HUES48 (cell line): ENCODE measurements at regions not wholly inside any gene's neighbourhood (a gene's known extent, or its start where the extent isn't known, plus 50 kb on each side); places are given as distances from the start of the nearest gene placed in this dataset.

Source experiments
- H3K27ac ChIP-seq: one replicate; pipeline ENCODE4 v1.7.0; 2013; ENCODE audit warnings: low read depth, low read length, inconsistent platforms
- H3K27me3 ChIP-seq: 2 replicates; pipeline ENCODE4 v1.6.1; 2013; ENCODE audit warnings: mild to moderate bottlenecking, low read length; ENCODE audit not compliant: control insufficient read depth, insufficient read depth
- H3K36me3 ChIP-seq: 2 replicates; pipeline ENCODE4 v1.6.1; 2013; ENCODE audit warnings: low read length; ENCODE audit not compliant: control insufficient read depth, insufficient read depth
- H3K4me1 ChIP-seq: 2 replicates; pipeline ENCODE4 v1.6.1; 2013; ENCODE audit warnings: mild to moderate bottlenecking, low read length; ENCODE audit not compliant: control insufficient read depth, insufficient read depth
- H3K4me3 ChIP-seq: 2 replicates; pipeline ENCODE4 v1.5.1; 2013; ENCODE audit warnings: mild to moderate bottlenecking, low read depth, low read length
- H3K9ac ChIP-seq: 2 replicates; pipeline ENCODE4 v1.6.1; 2013; ENCODE audit warnings: mild to moderate bottlenecking, low read depth, low read length, moderate library complexity
- H3K9me3 ChIP-seq: 2 replicates; pipeline ENCODE4 v1.6.1; 2013; ENCODE audit warnings: low read length; ENCODE audit not compliant: control insufficient read depth, insufficient read depth

- Histone ChIP-seq H3K27me3 (no peaks in the 10 kb centered on the region), H3K9ac (no peak overlapping the region), H3K36me3 (no peaks in the 10 kb centered on the region), H3K4me1 (no peaks in the 10 kb centered on the region), H3K27ac (no peak overlapping the region), H3K4me3 (no peak overlapping the region), H3K9me3 (no peaks in the 10 kb centered on the region)
Measured at GRCh38 chr1:221204055-221204833, 325.0 kb downstream of the HLX start.

DNA sequence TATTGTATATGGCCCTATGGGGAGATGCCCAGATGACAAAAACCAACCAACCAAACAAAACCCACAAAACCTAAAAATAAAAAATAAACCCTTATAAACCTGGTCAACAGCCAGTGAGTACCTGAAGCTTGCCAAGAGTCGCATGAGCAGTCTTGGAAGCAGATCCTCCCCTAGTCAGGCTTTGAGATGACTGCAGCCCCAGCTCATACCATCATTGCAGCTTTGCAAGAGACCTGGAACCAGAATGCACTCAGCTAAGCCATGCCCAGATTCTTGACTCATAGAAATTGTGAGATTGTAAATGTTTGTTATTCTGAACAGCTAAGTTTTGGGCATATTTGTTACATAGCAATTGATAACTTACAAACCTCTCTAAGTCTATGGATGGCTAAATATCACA, 326.8 kb downstream of the HLX start:
- no peak overlapping the region for H3K9ac ChIP-seq
- no peaks in the 10 kb centered on the region for H3K27me3 ChIP-seq
- H3K4me3 ChIP-seq, result no peak overlapping the region
- H3K36me3 ChIP-seq, result no peaks in the 10 kb centered on the region
- H3K4me1 ChIP-seq, result no peaks in the 10 kb centered on the region
- H3K27ac ChIP-seq, result no peak overlapping the region
- no peaks in the 10 kb centered on the region for H3K9me3 ChIP-seq

- Histone ChIP-seq H3K9ac (no peak overlapping the region), H3K27ac (no peak overlapping the region), H3K36me3 (no peaks in the 10 kb centered on the region), H3K9me3 (no peaks in the 10 kb centered on the region), H3K27me3 (no peaks in the 10 kb centered on the region), H3K4me3 (no peak overlapping the region), H3K4me1 (no peaks in the 10 kb centered on the region)
Measured at GRCh38 chr1:221212926-221213325, 333.7 kb downstream of the HLX start.

GRCh38 chr1:221217029-221217428, 337.8 kb downstream of the HLX start:
- no peaks in the 10 kb centered on the region for H3K27me3 ChIP-seq
- H3K27ac ChIP-seq, result no peak overlapping the region
- H3K4me1 ChIP-seq, result no peaks in the 10 kb centered on the region

GRCh38 chr1:221223281-221223680, 344.0 kb downstream of the HLX start:
- Histone ChIP-seq H3K27ac (no peak overlapping the region), H3K4me3 (no peak overlapping the region), H3K4me1 (peaks cover 10% of the 10 kb centered on the region), H3K9ac (no peak overlapping the region), H3K36me3 (no peaks in the 10 kb centered on the region), H3K27me3 (peaks cover 22% of the 10 kb centered on the region), H3K9me3 (peaks cover 5% of the 10 kb centered on the region; the same call in 1 of the 2 replicates)

More at GRCh38 chr1:221217029-221217428, 337.8 kb downstream of the HLX start:
- Histone ChIP-seq H3K9me3 (no peaks in the 10 kb centered on the region), H3K36me3 (no peaks in the 10 kb centered on the region), H3K4me3 (no peak overlapping the region), H3K9ac (no peak overlapping the region)

- no peak overlapping the region for H3K27ac ChIP-seq
- no peaks in the 10 kb centered on the region for H3K36me3 ChIP-seq
- peaks cover 5% of the 10 kb centered on the region; the same call in 1 of the 2 replicates for H3K9me3 ChIP-seq
- H3K4me1 ChIP-seq, result peaks cover 19% of the 10 kb centered on the region
- no peak overlapping the region for H3K4me3 ChIP-seq
- no peak overlapping the region for H3K9ac ChIP-seq
- H3K27me3 ChIP-seq, result peaks cover 25% of the 10 kb centered on the region
Measured at GRCh38 chr1:221227460-221227859, 348.2 kb downstream of the HLX start.

DNA sequence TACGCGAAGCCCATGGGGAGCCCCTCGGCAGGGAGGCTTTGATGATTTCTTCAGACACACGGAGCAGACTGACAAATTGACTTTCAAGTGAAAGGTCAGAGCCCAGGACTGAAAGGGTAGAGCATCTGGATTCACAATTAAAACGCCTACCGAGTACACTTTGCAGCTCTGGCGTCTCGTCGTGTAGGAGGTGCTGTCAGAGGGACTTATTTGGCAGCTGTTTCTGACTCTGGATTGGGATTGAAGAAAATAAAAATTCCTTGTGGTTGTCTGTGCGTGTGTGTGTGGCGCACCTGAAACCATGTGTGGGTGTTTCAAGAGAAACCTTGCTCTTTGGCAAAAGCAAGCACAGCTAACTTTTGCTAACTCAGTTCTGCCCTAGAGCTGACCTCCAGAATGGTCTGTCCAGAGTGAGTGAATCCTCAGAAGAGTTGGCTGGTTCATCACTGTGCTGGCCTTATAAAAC, 348.7 kb downstream of the HLX start:
- Histone ChIP-seq H3K27me3 (peaks cover 25% of the 10 kb centered on the region), H3K9ac (no peak overlapping the region), H3K27ac (no peak overlapping the region), H3K4me1 (peaks cover 19% of the 10 kb centered on the region), H3K9me3 (peaks cover 5% of the 10 kb centered on the region; the same call in 1 of the 2 replicates), H3K36me3 (no peaks in the 10 kb centered on the region), H3K4me3 (no peak overlapping the region)

DNA sequence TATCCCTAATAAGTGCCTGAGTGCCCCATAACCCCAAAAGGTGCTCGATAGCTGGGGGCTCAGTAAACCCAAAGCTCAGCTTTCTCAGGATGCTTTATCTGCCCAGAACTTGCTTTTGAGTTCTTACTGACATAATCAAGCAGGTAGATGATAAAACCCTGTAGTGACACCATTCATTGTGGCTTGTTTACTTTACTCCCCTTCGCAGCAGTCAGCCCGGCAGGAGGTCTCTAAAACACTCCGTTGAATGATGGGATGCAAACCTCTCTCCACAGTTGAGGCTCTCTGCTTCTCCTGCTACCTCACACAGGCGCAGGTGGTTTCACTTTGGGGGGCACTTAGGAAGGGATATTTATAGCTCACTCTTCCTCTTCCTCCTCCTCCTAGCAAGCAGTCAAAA, 349.4 kb downstream of the HLX start:
- no peaks in the 10 kb centered on the region for H3K36me3 ChIP-seq
- peaks cover 25% of the 10 kb centered on the region for H3K27me3 ChIP-seq
- no peak overlapping the region for H3K9ac ChIP-seq
- no peak overlapping the region for H3K27ac ChIP-seq
- peaks cover 19% of the 10 kb centered on the region for H3K4me1 ChIP-seq
- peaks cover under 1% of the 10 kb centered on the region; the same call in 1 of the 2 replicates for H3K9me3 ChIP-seq
- no peak overlapping the region for H3K4me3 ChIP-seq

- H3K4me3 ChIP-seq, result no peak overlapping the region
- peaks cover 25% of the 10 kb centered on the region for H3K27me3 ChIP-seq
- H3K36me3 ChIP-seq, result no peaks in the 10 kb centered on the region
- H3K4me1 ChIP-seq, result peaks cover 19% of the 10 kb centered on the region
- no peak overlapping the region for H3K9ac ChIP-seq
- H3K9me3 ChIP-seq, result no peaks in the 10 kb centered on the region
- no peak overlapping the region for H3K27ac ChIP-seq
Measured at GRCh38 chr1:221230605-221231004, 351.4 kb downstream of the HLX start.

DNA sequence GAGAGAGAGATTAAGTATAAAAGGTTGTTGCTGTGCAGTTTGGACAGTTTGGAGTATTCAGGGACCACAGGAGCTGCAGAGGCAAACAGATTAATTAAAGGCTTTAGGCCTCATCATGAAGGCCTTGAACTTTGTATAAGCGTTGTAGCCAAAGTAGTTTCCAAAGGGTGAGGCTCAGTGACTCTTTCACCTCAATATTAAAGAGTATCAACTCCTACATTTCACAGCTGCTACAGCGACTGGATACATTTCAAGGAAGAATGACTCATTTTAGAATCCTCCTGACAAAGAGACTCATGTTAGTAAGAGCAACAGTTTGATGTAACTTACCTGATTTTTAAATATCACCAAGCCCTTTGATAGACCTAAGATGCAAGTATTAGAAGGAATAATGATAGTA, 355.5 kb downstream of the HLX start:
- Histone ChIP-seq H3K9me3 (no peaks in the 10 kb centered on the region), H3K36me3 (no peaks in the 10 kb centered on the region), H3K27ac (no peak overlapping the region), H3K4me1 (no peaks in the 10 kb centered on the region), H3K9ac (no peak overlapping the region), H3K27me3 (no peaks in the 10 kb centered on the region), H3K4me3 (no peak overlapping the region)

- H3K4me1 ChIP-seq, result no peaks in the 10 kb centered on the region
- no peaks in the 10 kb centered on the region for H3K36me3 ChIP-seq
- no peak overlapping the region for H3K4me3 ChIP-seq
- no peak overlapping the region for H3K9ac ChIP-seq
- H3K27ac ChIP-seq, result no peak overlapping the region
- no peaks in the 10 kb centered on the region for H3K27me3 ChIP-seq
- no peaks in the 10 kb centered on the region for H3K9me3 ChIP-seq
Measured at GRCh38 chr1:221237587-221237986, 358.3 kb downstream of the HLX start.
